HG02642 (cell line): ENCODE measurements at regions not wholly inside any gene's neighbourhood (a gene's known extent, or its start where the extent isn't known, plus 50 kb on each side); places are given as distances from the start of the nearest gene placed in this dataset.

Experiments
- ATAC-seq: cut with Tn5 transposase; IDR thresholded peaks from one replicate; pipeline ENCODE4 v1.9.1; 2021; ENCODE audit warnings: mild to moderate bottlenecking; ENCODE audit not compliant: unreplicated experiment, poor library complexity

DNA sequence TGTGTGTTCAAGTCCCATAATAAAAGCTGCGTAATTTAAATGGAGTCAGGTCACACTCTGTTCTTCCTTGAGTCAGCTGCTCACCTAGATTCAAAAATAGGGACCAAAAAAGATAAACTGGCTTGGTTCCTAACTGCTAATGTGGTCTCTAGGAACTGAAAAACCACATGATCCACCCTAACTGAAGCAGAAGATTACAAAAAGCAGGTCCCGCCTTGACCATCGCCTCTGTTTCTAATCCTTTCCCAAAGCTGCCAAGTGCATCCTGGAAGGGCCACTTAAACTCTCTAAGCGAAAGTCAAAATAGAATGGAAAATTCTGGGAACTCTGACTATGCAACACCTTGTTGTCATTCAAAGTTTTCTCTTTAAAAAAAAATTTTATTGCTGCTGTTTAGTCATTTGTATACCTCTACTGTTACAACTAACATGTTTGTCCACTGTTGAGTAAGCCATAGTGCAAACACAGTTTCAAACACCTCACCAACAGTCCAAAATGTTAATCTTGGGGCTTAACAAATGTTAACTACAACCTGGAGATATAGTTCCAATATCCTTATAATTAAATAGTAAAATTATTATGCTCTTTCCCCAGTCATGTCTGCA is 88.9 kb upstream of the THBS1 start:
- no peak for ATAC-seq

DNA sequence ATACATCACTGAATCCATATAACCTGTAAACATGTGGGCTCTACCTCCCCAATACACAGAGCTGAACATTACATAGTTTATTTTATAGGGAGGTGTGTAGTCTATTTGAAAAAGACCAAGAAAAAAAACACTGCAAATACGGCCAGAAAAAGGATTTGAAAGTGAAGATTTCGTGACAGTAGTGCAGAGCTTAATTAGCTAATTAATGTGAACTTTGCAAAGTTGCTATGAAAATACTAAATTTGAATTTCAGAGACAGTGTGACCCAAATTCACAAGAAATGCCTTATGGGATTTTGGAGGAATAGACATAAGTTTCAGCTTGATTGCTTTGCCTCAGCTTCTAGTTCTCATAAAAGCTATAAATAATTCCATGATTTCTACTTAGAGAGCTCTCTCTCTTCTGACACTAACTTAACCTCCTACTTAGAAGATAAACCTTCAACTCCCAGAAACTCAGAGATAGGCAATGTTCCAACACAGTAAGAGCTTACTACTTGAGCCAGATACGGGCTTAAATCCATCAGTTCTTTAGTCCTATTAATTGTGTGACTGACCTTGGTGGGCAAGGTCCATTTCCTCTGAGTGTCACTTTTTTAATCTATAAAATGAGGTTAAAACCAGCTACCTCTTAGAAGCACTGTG is 87.3 kb upstream of the THBS1 start:
- ATAC-seq, result no peak

DNA sequence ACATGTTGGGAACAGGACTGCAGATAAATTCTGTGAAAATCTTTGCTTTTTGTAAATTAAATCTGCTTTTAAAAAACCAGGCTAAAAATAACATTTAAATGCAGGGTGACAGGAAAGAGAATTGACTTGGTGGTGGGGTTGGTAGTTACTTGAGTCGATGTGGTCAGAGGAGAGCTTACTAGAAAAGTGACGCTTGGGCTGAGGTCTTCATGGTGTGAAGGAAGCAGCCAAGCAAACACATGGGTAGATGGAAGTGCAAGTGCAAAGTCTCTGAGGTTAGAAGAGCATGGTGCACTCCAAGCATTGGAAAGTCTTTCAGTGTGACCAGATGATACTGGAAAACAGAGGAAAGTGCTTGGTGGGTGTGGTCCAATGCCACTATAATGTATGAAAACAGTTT is 86.4 kb upstream of the THBS1 start:
- ATAC-seq, result no peak

DNA sequence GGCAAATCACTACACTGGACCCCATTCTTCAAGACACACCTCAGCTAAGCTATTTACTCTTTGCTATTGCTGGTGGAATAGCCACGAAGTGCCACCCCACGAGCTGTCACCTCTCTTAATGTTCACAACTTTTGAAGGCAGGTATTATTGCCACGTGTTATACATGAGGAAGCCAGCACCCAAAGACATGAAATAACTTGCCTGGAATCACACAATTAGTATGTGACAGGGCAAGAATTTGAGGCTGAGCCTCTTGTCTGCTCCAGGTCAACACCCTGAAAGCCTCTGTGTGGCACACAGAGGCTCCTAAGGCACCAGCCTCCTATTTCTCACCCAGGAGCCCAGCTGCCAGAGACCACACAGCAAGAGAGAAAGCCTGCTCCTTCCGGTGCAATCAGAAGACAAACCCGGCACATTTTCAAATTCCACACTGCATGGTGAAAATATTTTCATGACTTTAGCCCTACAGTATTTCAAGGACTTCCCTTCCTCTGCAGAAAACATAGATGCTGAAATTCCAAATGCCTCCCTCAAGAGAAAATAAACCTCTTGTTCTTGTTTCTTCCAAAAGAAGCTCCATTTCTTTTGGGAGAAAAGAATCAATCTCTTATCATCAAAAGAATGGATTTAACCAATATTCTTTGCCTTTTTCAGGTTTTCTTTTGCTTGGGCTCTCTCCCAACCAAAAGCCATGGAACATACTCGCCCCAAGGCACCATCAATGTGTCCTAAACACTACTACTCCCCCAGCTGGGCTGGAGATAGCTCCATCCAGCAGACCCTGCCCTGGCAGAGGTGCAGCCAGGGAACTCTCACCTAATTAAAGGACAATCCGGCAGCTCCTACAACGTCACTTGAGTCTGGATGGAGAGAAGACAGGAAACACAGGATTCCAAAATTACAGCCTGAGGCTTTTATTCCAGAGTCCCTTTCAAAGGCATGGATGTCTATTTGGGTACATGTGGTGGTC is 84.7 kb upstream of the THBS1 start:
- ATAC-seq, result no peak

DNA sequence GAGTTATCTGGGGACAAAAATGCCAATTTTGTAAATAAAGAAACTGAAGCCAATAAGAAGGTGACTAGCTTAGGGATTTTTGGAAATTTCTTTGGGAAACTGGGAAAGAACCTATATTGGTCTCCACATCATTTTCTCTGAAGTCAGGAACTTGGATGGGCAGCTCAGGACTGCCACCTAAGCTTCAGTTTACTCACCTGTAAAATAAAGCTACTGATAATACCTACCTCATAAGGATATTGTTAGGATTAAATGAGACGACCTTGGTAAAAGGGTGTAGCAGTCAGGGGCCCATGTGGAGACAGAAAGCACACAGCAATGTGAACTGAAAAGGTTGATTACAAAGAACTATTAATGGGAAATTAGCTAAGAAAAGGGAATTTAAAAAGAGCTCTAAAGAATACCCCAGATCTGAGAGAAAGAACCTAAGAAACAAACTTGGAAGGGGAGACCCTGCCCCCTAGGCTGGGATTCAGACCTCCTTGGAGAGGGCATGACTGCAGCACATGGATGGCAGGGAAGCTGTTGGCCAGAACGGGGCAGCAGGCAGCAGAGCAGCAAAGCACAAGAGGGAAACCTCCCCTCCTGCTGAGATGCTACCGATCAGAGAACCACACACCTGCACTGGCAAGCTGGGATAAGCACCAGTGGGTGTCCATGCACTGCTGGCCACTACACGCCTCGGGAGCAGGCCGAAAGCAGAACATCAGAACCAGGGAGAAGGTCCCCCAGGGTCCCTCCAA is 83.7 kb upstream of the THBS1 start:
- no peak for ATAC-seq

DNA sequence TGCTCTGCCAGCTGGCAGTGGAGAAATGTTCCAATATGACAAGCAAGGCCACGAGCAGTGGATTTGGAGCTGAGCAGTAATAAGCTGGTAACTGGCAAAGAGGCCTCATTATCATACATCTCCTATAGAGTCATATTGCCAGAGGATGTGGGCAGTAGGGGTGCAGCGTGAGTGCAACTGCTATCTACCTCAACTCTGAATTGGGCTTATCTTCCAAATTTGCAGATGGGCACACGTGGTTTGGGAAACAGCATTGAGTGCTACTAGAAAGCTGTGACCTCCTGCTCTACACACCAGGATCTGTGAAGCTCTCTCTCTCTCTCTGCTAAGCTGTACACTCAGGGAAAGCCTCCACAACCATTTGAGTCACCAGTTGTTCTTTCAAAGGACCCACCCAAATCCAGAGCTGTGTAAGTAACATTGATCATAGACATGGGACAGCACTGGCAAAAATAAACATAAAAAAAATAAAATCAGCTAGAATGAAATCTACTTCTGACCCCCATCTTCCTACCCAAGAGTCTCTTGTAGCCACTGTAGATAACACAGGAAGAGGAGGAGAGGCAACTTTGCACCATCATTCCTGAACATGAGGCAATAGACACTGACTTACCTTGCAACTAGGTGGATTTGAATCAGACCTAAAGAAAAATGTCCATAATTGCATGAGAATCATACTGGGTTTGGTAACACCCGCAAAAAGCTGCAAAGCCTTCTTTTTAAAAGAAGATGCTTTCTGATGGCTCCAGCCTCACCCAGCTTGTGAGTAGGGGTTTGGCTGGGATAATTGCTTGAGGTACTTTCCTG is 82.9 kb upstream of the THBS1 start:
- ATAC-seq, result no peak

DNA sequence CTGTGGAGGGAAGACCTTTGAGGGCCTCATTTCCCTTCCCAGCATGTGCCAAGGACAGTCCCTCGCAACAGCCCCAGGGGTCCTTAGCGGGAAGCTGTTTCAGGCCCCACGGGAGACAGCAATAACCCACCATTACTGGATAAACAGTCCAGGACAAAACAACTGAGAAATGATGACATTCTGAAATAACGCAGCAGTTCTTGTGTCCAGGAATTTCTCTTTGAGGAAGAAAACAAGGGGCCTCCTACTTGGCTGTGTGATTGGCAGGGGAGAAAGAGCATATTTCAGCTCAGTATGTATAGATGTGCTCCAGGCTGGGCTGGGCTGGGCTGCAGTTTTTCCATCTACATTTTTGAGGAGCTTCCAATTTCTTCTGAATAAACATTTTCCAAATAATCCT is 82.2 kb upstream of the THBS1 start:
- ATAC-seq, result no peak

DNA sequence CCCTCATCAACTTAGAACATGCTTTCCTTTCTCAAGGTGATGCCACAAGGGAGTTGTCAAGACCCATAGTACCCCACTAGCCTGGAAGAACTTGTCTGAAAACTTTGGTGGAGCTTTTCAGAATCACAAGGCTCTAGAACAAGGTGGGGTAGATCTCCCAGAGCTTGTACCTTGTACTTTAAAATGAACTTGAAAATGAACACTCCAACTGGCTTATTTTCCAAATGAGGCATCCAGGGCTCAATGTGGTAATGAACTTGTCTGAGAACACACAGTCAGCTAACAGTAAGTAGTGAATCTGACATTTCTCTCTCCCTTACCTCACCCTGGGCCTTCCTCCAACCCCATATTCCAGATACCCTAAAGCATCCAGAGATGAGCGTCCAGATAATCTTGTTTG is 81.8 kb upstream of the THBS1 start:
- ATAC-seq, result no peak

DNA sequence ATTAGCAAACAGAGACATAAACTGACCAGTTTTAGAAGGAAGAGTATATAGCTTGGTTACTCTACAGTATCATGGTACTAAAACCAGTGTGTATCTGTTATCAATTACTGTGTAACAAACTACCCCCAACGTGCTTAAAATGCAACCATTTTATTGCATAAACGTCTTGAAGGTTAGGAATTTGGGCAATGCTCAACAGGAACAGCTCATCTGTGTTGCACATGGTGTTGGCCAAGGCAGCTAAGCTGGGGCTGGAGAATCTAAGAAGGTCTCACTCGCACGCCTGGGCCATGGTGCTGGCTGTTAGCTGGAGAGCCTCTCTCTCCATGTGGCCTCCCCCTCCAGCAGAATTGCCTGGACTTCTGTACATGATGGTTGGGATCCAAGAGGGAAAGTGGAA is 81.2 kb upstream of the THBS1 start:
- no peak for ATAC-seq

DNA sequence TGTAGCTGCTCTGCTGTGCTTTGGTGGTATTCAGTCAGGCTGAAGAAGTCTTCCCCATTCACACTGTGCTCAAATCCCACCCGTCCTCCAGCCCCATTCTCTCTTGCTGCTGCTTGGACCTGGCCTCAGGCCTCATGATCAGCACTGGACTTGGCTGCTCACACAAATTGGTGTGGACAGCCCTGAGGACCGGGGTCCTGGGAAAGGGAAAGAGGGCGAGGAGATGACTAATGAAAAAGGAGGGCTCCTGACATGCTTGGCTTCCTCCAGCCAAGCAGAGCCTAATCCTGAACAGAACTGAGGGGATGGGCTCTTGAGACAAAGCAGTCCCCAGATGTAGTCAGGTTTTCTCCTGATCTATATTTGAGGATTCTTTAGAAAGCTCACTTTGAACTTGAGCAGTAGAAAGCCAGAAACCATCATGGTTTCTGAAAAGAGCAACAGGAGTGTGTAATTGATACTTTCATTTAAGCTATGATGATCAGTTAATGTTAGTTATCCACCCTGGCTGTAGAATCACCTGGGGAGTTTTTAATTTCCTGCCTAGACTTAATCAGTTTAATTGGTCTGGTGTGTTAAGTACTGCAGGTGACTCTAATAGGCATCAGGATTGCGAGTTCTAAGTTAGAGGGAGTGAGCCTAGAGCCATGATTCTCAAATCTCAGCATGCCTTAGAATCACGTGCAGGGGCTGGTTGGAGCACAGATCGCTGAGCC is 79.4 kb upstream of the THBS1 start:
- ATAC-seq, result no peak

DNA sequence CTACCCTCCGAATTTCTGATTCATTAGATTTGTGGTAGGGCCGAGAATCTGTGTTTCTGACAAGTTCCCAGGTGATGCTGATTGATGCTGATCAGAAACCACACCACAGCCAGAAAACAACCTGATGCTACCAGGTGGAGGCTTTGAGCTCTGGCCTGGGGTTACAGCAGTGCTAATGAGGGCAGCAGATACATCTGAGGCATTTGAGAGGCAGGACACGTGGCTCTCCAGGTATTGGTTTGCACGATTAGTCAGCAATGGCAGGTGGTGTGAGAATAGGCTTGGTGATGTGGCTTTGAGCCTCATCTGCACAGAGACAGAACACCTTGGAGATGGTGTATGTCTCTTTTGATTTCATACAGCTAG is 78.8 kb upstream of the THBS1 start:
- no peak for ATAC-seq

DNA sequence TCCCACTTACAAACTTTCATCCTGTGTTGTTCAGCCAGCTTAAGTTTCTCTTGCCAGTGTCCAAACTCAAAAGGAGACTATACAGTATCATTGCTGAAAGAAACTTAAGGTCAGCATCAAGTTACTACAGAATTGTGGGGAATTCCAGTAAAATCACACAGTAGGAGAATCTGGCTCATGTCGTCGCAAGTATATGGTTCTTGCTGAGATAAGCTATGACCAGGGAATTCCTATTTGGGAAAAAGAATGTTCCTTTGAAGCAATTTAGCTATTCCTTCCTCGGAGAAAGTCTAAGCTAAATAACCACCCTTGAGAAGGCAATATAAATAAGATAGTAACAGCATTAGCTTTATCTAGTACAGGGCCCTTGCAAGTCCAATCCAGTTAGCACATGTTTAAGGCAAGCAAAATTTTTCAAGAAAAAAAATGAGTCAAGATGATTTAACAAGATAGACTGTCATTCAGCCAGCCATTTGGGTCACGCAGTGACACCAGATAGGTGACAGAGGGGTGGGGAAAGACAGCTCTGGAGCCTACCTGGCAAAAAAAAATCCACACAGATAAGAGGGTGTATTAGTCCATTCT is 78.2 kb upstream of the THBS1 start:
- no peak for ATAC-seq

DNA sequence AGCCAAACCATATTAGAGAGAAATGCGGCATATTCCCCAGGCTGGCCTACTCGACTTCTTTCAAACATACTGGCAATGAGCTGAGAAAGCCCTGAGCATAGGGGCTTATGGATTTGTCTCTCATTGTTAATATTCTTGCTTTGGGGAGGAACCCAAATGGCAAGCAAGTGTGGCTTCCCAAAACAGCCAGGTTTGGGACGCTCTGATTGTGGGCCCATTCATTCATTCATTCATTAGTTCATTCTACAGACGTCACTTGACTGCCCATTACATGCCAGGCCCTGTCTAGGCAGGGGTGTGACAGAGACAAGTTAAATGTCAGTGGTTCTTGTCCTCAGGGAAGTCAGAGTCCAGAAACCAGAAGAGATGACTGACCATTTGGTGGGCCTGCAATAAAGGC is 77.4 kb upstream of the THBS1 start:
- ATAC-seq, result no peak

DNA sequence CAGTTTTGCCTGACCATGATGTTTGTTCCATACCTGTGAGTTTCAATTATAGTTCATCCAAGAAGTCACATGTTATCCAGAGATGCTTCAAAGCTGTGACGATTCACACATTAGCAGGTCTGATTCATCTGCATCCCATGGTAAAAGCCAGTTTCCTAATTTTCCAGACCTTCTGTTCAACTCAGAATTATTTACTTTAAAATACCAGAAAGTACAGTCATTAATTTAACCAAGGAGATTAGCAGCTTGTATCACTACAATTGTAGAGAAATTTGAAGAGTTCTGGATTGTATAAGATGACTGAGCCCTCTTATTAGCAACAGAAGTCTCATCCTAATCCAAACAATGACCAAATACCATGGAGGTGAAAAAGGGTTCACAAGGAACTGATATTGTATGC is 76.1 kb upstream of the THBS1 start:
- no peak for ATAC-seq

DNA sequence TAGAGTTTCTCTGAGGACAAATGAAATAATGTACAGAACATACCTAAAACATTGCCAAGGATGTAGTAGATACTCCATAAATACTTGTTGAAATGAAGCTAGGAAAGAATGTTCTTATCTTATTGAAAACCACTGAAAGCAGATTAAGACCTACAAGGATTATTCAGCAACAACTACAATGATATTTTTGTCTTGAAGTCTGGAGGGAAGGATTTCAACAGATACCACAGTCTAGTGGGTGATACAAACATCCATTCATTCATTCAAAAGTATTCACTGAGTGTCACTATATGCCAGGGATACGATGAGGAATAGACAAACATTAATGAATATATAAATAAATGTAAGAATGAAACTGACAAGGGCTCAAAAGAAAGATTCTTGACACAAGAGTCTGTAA is 74.7 kb upstream of the THBS1 start:
- ATAC-seq, result no peak

DNA sequence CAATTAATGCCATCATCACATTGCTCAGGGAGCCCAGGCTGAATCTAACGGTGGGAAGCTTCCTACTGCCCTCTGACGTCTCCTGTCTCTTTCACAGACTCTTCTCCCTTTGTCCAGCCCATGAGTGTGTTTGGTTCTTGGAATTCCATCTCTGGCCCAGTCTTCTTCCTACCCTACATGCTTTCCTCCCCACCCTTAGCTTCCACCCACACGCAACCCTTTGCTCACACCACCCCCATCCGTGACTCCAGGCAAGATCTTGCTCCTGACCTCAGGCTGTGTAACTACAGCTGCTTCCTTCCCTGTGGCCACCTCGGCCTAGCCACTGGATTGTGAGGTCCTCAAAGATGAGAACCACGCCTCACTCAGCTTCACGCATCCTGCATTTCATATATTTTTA is 72.3 kb upstream of the THBS1 start:
- ATAC-seq, result no peak

DNA sequence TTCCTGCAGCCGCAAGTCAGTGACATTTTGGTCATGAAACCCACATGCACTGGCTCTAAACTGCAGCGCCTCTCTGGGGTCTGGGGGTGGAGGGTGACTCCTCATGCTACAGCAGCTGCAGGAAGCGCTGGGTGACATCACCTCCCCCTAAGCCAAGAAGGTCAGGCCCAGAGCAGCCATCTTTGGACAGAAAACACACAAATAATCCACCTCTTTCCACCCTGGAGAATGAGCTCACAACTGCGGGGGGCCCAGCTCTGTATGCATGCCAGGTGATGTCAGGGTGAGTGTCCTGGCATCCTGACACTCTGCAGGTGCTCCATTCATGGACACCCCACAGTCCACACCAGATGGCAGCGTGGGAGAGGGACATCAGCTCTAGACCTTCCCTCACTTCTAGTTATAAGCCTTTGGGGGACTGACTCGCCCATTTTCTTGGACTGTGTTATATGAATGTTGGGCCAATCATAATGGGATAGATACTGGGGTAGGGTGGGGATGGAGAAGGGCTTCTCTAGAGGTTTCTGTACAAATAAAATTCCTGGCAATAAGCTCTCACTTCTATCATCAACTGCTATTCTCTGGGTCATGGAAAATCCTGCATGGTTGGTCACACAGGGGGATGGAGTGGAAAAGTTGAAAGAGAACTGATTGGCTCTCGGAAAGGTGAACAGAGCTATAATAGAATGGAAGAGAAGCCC is 70.7 kb upstream of the THBS1 start:
- no peak for ATAC-seq
